ENCODE measurements at regions not wholly inside any gene's neighbourhood (a gene's known extent, or its start where the extent isn't known, plus 50 kb on each side); places are given as distances from the start of the nearest gene placed in this dataset.

DNA sequence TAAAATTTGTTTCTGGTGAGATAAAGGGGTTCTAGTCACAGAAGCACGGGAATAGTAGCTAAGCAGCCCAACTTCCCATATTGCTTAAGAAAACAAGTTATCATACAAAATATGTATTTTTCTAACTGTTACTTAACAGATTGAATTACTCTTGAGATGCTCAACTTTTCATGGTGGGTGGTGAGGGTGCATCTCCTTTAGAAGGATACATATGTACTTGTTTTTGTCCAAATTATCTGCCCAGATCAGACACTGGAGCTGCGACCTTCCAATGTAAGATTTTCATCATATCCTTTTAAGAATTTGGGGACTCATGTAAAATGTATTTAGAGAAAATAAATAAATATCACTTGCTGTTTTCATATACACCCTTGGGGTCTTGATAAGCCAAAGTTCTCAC lies 252.2 kb upstream of the SOX2 start:
- H3K4me1 Mint-ChIP-seq (ENCODE audit: low read depth) = no peaks in the 10 kb centered on the region
- no peaks in the 10 kb centered on the region for H3K36me3 Mint-ChIP-seq (ENCODE audit: low read depth)
- no peaks in the 10 kb centered on the region for H3K27me3 Mint-ChIP-seq
- no peak overlapping the region for H3K4me3 Mint-ChIP-seq
- H3K9me3 Mint-ChIP-seq = no peaks in the 10 kb centered on the region
- no peak overlapping the region for H3K27ac Mint-ChIP-seq

DNA sequence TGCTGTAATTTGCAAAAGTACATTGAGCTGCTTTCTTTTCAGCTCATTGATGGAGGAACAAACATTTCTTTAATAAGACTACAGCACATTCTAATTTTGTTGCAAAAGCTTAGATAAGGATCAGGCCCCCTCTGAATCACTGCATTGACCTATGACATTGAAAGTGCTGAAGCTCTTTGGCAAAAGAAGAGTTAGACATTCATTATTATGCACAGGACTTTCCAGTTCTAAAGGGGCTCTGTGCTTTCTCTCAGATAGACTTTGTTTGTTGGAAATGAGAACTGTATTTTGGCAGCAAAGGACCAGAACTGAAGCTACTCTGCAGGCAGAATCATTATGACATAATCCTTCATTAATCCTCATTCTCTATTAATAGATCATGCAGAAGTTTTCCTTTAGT lies 252.9 kb upstream of the SOX2 start:
- Mint-ChIP-seq H3K27ac (no peak overlapping the region), H3K27me3 (no peaks in the 10 kb centered on the region), H3K4me1 (ENCODE audit: low read depth) (no peaks in the 10 kb centered on the region), H3K9me3 (no peaks in the 10 kb centered on the region), H3K4me3 (no peak overlapping the region), H3K36me3 (ENCODE audit: low read depth) (no peaks in the 10 kb centered on the region)

- H3K36me3 Mint-ChIP-seq (ENCODE audit: low read depth) = no peaks in the 10 kb centered on the region
- H3K4me3 Mint-ChIP-seq = no peak overlapping the region
- H3K9me3 Mint-ChIP-seq = peaks cover 9% of the 10 kb centered on the region
- no peak overlapping the region for H3K27ac Mint-ChIP-seq
- H3K27me3 Mint-ChIP-seq = no peaks in the 10 kb centered on the region
- H3K4me1 Mint-ChIP-seq (ENCODE audit: low read depth) = no peaks in the 10 kb centered on the region
Measured at GRCh38 chr3:181457756-181458155, 254.0 kb upstream of the SOX2 start.

GRCh38 chr3:181457190-181457589 lies 254.5 kb upstream of the SOX2 start:
- H3K36me3 Mint-ChIP-seq (ENCODE audit: low read depth) = no peaks in the 10 kb centered on the region
- H3K4me3 Mint-ChIP-seq = no peak overlapping the region
- peaks cover 9% of the 10 kb centered on the region for H3K9me3 Mint-ChIP-seq
- H3K4me1 Mint-ChIP-seq (ENCODE audit: low read depth) = no peaks in the 10 kb centered on the region
- no peak overlapping the region for H3K27ac Mint-ChIP-seq
- no peaks in the 10 kb centered on the region for H3K27me3 Mint-ChIP-seq

GRCh38 chr3:181455276-181455675 lies 256.4 kb upstream of the SOX2 start:
- Mint-ChIP-seq H3K4me1 (ENCODE audit: low read depth) (no peaks in the 10 kb centered on the region), H3K9me3 (peaks cover 19% of the 10 kb centered on the region), H3K27ac (no peak overlapping the region), H3K4me3 (no peak overlapping the region), H3K36me3 (ENCODE audit: low read depth) (no peaks in the 10 kb centered on the region), H3K27me3 (no peaks in the 10 kb centered on the region)

DNA sequence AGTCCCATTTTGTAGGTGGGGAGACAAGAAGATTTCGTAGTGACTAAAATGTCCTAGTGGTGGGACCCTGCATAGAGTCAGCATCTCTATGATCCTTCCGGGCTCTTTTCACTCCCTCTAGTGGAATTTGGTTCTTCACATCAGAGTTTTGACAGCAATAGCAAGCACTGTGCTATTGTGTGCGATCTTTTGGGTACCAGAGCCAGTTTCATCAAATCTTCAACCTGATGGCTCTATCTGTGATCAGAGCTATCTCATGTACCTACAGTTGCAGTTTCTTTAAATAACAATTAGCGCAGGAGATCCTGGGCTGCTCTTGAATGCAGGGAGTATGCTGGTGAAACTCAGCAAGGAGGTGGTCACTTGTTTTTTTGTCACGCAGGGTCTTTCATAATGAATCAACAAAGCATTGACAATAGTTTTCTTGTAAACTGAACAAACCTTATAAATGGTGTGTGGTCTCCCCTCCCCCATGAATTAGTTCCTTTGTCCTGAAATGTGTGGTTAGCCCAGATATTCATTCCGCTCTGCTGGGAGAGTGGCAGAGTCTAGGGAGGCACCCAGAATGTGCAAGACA lies 257.2 kb upstream of the SOX2 start:
- Mint-ChIP-seq H3K4me3 (no peak overlapping the region), H3K9me3 (peaks cover 19% of the 10 kb centered on the region), H3K27me3 (no peaks in the 10 kb centered on the region), H3K36me3 (ENCODE audit: low read depth) (no peaks in the 10 kb centered on the region), H3K27ac (no peak overlapping the region), H3K4me1 (ENCODE audit: low read depth) (no peaks in the 10 kb centered on the region)

- peaks cover 8% of the 10 kb centered on the region for H3K9me3 Mint-ChIP-seq
- no peaks in the 10 kb centered on the region for H3K36me3 Mint-ChIP-seq (ENCODE audit: low read depth)
Measured at GRCh38 chr3:181446741-181447140, 265.0 kb upstream of the SOX2 start.

GRCh38 chr3:181442066-181442465 lies 269.7 kb upstream of the SOX2 start:
- Mint-ChIP-seq H3K4me3 (no peak overlapping the region), H3K9me3 (no peaks in the 10 kb centered on the region), H3K4me1 (ENCODE audit: low read depth) (no peaks in the 10 kb centered on the region), H3K27ac (no peak overlapping the region), H3K27me3 (no peaks in the 10 kb centered on the region), H3K36me3 (ENCODE audit: low read depth) (no peaks in the 10 kb centered on the region)

More at GRCh38 chr3:181446741-181447140, 265.0 kb upstream of the SOX2 start:
- Mint-ChIP-seq H3K4me1 (ENCODE audit: low read depth) (no peaks in the 10 kb centered on the region), H3K4me3 (no peak overlapping the region), H3K27me3 (no peaks in the 10 kb centered on the region), H3K27ac (no peak overlapping the region)

- Mint-ChIP-seq H3K36me3 (ENCODE audit: low read depth) (no peaks in the 10 kb centered on the region), H3K4me3 (no peak overlapping the region), H3K27ac (no peak overlapping the region), H3K27me3 (no peaks in the 10 kb centered on the region), H3K4me1 (ENCODE audit: low read depth) (no peaks in the 10 kb centered on the region), H3K9me3 (peaks cover 19% of the 10 kb centered on the region)
Measured at GRCh38 chr3:181432992-181433391, 278.7 kb upstream of the SOX2 start.

- Mint-ChIP-seq H3K36me3 (ENCODE audit: low read depth) (no peaks in the 10 kb centered on the region), H3K4me1 (ENCODE audit: low read depth) (no peaks in the 10 kb centered on the region), H3K27ac (no peak overlapping the region), H3K27me3 (no peaks in the 10 kb centered on the region), H3K9me3 (peaks cover 21% of the 10 kb centered on the region), H3K4me3 (no peak overlapping the region)
Measured at GRCh38 chr3:181431748-181432147, 280.0 kb upstream of the SOX2 start.

DNA sequence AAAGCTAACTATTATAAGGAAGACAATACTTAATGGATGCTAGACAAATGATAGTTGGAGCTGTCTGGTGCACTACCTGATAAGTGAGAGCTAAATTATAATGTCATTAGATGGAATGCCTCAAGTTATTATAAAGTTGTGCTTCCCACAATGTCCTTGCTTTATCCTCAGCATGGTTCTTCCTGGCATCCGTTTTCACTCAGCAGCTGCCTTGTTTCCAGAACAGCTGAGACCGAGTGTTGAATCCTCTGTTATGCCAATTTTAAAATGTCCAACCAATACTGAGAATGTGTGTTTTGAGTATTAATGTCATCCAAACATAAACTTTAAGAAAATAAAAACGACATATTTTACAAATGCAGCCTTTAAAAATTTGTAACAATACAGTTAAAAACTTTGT lies 286.7 kb upstream of the SOX2 start:
- Mint-ChIP-seq H3K27me3 (no peaks in the 10 kb centered on the region), H3K4me3 (no peak overlapping the region)

DNA sequence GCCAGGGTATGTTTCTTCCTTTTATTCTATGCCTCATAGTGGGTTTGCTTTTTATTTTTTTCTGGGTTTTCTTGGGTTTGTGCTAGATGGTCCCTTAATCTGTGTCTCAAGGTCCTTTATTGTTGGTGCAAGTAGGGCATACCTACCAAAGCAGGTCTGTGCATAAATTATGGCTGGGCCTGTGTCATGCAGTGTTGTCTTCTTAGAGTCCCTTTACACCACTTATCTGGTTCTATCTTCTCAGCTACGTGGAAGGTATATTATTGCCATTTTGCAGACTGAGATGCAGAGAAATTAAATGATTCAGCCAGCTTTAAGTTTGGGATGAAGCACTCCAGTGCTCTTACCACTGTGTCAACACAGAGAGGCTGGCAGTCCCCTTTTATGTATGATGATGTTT lies 293.5 kb upstream of the SOX2 start:
- no peaks in the 10 kb centered on the region for H3K9me3 Mint-ChIP-seq
- no peak overlapping the region for H3K27ac Mint-ChIP-seq
- no peaks in the 10 kb centered on the region for H3K4me1 Mint-ChIP-seq (ENCODE audit: low read depth)
- no peaks in the 10 kb centered on the region for H3K36me3 Mint-ChIP-seq (ENCODE audit: low read depth)
- H3K27me3 Mint-ChIP-seq = no peaks in the 10 kb centered on the region
- H3K4me3 Mint-ChIP-seq = no peak overlapping the region

More for the DNA sequence above, 286.7 kb upstream of the SOX2 start:
- Mint-ChIP-seq H3K9me3 (peaks cover 8% of the 10 kb centered on the region), H3K4me1 (ENCODE audit: low read depth) (no peaks in the 10 kb centered on the region), H3K27ac (no peak overlapping the region), H3K36me3 (ENCODE audit: low read depth) (no peaks in the 10 kb centered on the region)

- Mint-ChIP-seq H3K36me3 (ENCODE audit: low read depth) (no peaks in the 10 kb centered on the region), H3K4me1 (ENCODE audit: low read depth) (no peaks in the 10 kb centered on the region), H3K27ac (no peak overlapping the region), H3K4me3 (no peak overlapping the region), H3K27me3 (no peaks in the 10 kb centered on the region), H3K9me3 (no peaks in the 10 kb centered on the region)
Measured at GRCh38 chr3:181417748-181418147, 294.0 kb upstream of the SOX2 start.

GRCh38 chr3:181410870-181411269 lies 300.9 kb upstream of the SOX2 start:
- Mint-ChIP-seq H3K9me3 (no peaks in the 10 kb centered on the region), H3K27me3 (no peaks in the 10 kb centered on the region), H3K27ac (no peak overlapping the region), H3K4me1 (ENCODE audit: low read depth) (no peaks in the 10 kb centered on the region), H3K36me3 (ENCODE audit: low read depth) (no peaks in the 10 kb centered on the region), H3K4me3 (no peak overlapping the region)

DNA sequence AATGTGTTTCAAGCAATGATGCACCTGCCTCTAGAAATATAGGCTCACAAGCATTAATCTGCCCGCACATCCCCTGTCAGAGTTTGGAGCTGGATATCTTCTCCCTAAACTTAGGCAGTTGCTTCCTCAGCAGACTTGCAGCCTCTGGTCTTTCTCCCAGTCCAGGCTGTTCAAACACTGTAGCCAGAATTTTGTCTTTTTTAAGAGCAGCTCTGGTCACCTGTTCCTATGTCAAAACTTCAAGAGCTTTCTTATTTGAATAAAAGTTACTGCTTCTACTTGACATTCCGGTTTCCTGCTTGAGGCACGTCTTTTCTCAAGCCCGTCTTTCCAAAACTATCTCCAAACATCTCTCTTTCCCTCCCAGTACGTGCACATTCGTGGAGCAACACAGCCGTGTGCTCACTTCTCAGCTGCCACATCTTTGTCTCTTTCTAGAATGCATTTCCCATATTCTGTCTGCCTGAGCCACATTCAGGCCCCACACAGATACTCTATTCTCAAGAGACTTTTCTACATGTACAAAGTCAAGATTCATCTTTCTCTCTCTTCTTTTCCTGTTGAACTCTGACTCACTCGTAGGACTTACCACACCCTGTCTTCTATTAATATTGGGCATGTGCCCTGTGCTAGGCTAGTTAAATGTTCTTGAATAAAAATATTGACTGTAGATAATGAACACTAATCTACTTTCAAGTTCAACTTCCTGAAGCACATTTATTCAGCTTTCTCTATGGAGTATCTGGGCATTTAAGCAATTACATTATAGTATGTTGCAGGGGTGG lies 307.7 kb upstream of the SOX2 start:
- Mint-ChIP-seq H3K9me3 (peaks cover 3% of the 10 kb centered on the region), H3K36me3 (ENCODE audit: low read depth) (no peaks in the 10 kb centered on the region), H3K27me3 (no peaks in the 10 kb centered on the region), H3K4me1 (ENCODE audit: low read depth) (no peaks in the 10 kb centered on the region), H3K4me3 (no peak overlapping the region), H3K27ac (no peak overlapping the region)

- no peaks in the 10 kb centered on the region for H3K4me1 Mint-ChIP-seq (ENCODE audit: low read depth)
- H3K4me3 Mint-ChIP-seq = no peak overlapping the region
- no peak overlapping the region for H3K27ac Mint-ChIP-seq
- H3K27me3 Mint-ChIP-seq = no peaks in the 10 kb centered on the region
- H3K9me3 Mint-ChIP-seq = peaks cover 3% of the 10 kb centered on the region
- H3K36me3 Mint-ChIP-seq (ENCODE audit: low read depth) = no peaks in the 10 kb centered on the region
Measured at GRCh38 chr3:181402347-181402746, 309.4 kb upstream of the SOX2 start.
